Prostate gland (tissue), 2 donors: ENCODE measurements at regions not wholly inside any gene's neighbourhood (a gene's known extent, or its start where the extent isn't known, plus 50 kb on each side); places are given as distances from the start of the nearest gene placed in this dataset.

Experiments used
- DNase-seq: peaks from one replicate; pipeline ENCODE4 v3.0.0-alpha.2; 2019; ENCODE audit warnings: low spot score
- H3K27ac ChIP-seq, 2 donors: fragments of 200-600 bp; sonication (generic); 2 replicates each; pipeline ENCODE4 v1.5.1; 2017 to 2019
- H3K27me3 ChIP-seq: fragments of 200-600 bp; sonication (generic); replicated peaks from 2 replicates; pipeline ENCODE4 v1.5.1; 2019; ENCODE audit not compliant: insufficient read depth
- H3K36me3 ChIP-seq, 2 donors: fragments of 200-600 bp; sonication (generic); 1 replicate in 1 of 2; 2 replicates in 1 of 2; pipeline versions ENCODE4 v1.5.1 to v1.8.1; 2017 to 2019
- H3K4me1 ChIP-seq: fragments of 200-600 bp; sonication (generic); replicated peaks from 2 replicates; pipeline ENCODE4 v1.5.1; 2019
- H3K4me3 ChIP-seq, 2 donors: fragments of 200-600 bp; sonication (generic); 2 replicates each; pipeline ENCODE4 v1.5.1; 2017 to 2019
- H3K9me3 ChIP-seq: fragments of 200-600 bp; sonication (generic); 2 replicates; pipeline ENCODE4 v1.5.1; 2017
- CTCF ChIP-seq, 4 experiments: fragments of 200-600 bp in 2 of 4; fragments of 450-650 bp in 2 of 4; sonication (generic) in 2 of 4; IDR thresholded peaks; 1 replicate in 3 of 4; 2 replicates in 1 of 4; pipeline ENCODE4 v1.5.1; 2016 to 2019; ENCODE audit warnings: antibody characterized with exemption in 4 of 4, mild to moderate bottlenecking in 2 of 4, moderate library complexity in 2 of 4
- POLR2A ChIP-seq: fragments of 450-650 bp; IDR thresholded peaks from one replicate; pipeline ENCODE4 v1.6.1; 2016; ENCODE audit warnings: antibody characterized with exemption, mild to moderate bottlenecking
- POLR2AphosphoS5 ChIP-seq: sonication (generic); formaldehyde crosslinking; IDR thresholded peaks from one replicate; pipeline ENCODE4 v1.6.1; 2017; ENCODE audit warnings: antibody characterized with exemption
- WGBS: methylation state at CpG from one replicate; pipeline ENCODE4 v1.1.5; 2018; 5-methylcytosine and 5-hydroxymethylcytosine counted together
- intact Hi-C: fragments of 100-400 bp; cut with DNase I; formaldehyde crosslinking; loops from one replicate; pipeline ENCODE4 v1.14.2; 2022

GRCh38 chr6:88490195-88490907 is 324.2 kb upstream of the CNR1 start:
- Histone ChIP-seq H3K4me1 (no peaks in the 10 kb centered on the region), H3K27me3 (no peaks in the 10 kb centered on the region), H3K27ac (no peak overlapping the region), H3K4me3 (no peak overlapping the region), H3K36me3 (no peaks in the 10 kb centered on the region), H3K9me3 (no peaks in the 10 kb centered on the region)
- WGBS, result 50% methylated on average over 6 of the region's 6 CpGs
- intact Hi-C loops, result loop anchor here (10.0 kb wide), 1 partner anchor 556 kb away; no protein-coding TSS in a partner anchor
- TF ChIP-seq CTCF (IDR thresholded peaks at IDR 0.05), result no peak
- DNase-seq, result no peak

DNA sequence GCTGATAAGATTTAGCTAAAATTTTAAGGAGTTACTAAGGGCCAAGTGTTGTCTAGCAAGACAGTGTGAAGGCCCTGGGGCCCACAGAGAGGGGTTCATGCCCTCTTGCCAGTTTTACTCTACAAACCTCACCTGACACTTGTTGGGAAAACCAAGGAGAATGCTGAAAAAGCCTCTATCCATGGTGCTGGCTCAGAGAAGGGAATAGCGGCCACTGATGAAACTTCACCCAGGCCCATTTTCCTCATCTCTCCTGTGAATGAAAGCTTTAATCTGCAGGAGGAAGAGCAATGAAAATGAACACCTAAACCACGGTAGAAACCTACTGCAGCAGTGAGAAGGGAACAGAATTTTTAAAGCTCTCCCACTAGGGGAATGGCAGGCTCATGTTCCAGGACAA is 317.3 kb upstream of the CNR1 start:
- no peaks in the 10 kb centered on the region for H3K36me3 ChIP-seq
- H3K27me3 ChIP-seq, result no peaks in the 10 kb centered on the region
- no peak for TF ChIP-seq POLR2AphosphoS5
- TF ChIP-seq CTCF (IDR thresholded peaks at IDR 0.05), result no peak
- TF ChIP-seq POLR2A, result no peak
- no peak overlapping the region for H3K4me3 ChIP-seq
- no peaks in the 10 kb centered on the region for H3K4me1 ChIP-seq
- intact Hi-C loops, result no loop called here
- H3K9me3 ChIP-seq, result no peaks in the 10 kb centered on the region
- WGBS, result 67% methylated on average over 2 of the region's 2 CpGs
- no peak overlapping the region for H3K27ac ChIP-seq
- no peak for DNase-seq

DNA sequence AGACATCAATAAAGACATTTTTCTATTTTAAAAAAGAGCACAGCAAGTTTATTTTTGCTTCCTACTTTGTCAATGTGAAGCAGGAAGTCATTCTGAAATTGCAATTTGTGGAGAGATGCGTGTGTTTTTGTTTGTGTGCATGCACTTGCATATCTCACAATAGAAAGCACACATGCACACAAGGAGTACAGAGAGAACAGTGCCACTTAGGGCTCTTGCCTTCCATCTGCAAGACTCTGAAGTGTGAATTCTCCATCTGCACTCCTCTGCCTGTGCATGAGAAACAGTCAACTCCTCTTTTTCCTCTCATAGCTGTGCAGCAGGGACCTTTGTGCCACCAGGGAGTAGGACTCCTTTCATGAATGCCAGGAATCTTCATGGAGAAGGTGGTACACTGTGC is 316.3 kb upstream of the CNR1 start:
- no peaks in the 10 kb centered on the region for H3K9me3 ChIP-seq
- no peak for DNase-seq
- H3K27me3 ChIP-seq, result no peaks in the 10 kb centered on the region
- 67% methylated on average over 1 of the region's 1 CpG for WGBS
- intact Hi-C loops, result no loop called here
- H3K4me1 ChIP-seq, result no peaks in the 10 kb centered on the region
- H3K27ac ChIP-seq, result no peak overlapping the region
- no peaks in the 10 kb centered on the region for H3K36me3 ChIP-seq
- H3K4me3 ChIP-seq, result no peak overlapping the region
- TF ChIP-seq POLR2A, result no peak
- TF ChIP-seq POLR2AphosphoS5, result no peak

DNA sequence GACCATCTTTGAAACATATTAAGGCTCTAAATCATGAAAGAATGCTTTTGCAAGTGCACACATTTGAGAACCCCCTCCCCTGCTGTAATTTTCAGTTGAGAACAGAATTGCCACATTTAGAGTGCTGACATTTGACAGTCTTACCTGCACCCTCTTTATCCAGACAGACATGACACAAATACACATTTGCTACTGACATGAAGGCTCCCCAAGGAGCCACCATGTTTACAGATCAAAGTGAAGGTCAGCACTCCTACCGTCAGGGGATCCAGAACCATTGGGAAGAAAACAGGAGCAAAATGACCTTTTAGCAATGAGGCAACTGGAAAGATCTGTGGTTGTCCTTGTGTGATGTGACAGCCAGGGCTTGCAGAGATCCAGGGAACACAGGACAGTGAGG is 315.4 kb upstream of the CNR1 start:
- no peaks in the 10 kb centered on the region for H3K4me1 ChIP-seq
- H3K4me3 ChIP-seq, result no peak overlapping the region
- 71% methylated on average over 1 of the region's 1 CpG for WGBS
- TF ChIP-seq POLR2AphosphoS5, result no peak
- TF ChIP-seq POLR2A, result no peak
- intact Hi-C loops, result no loop called here
- no peaks in the 10 kb centered on the region for H3K27me3 ChIP-seq
- no peak for DNase-seq
- H3K27ac ChIP-seq, result no peak overlapping the region
- no peaks in the 10 kb centered on the region for H3K9me3 ChIP-seq
- no peaks in the 10 kb centered on the region for H3K36me3 ChIP-seq

DNA sequence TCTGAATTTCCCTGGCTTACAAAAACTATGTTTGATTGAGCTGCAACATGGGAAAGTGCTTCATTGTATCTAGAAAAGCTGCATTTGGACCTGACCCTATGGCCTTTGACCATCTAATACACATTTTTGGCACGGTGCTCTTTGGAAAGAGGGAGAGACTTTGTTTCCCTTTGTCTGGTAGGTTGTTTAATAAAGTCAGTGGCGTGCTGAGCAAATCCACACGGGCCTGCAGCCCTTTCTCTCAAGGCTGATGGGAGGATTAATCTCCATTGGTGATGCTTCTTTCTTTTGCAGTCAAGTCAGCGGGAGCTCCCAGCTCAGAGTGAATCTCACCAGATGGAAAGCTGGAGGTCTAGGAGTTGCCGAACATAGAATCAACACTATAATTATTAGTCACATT is 314.7 kb upstream of the CNR1 start:
- TF ChIP-seq POLR2AphosphoS5 (no peak), CTCF (IDR thresholded peaks at IDR 0.05) (no peak), POLR2A (no peak)
- WGBS, result 74% methylated on average over 5 of the region's 5 CpGs
- Histone ChIP-seq H3K27me3 (no peaks in the 10 kb centered on the region), H3K4me3 (no peak overlapping the region), H3K9me3 (no peaks in the 10 kb centered on the region), H3K36me3 (no peaks in the 10 kb centered on the region), H3K27ac (no peak overlapping the region), H3K4me1 (no peaks in the 10 kb centered on the region)
- DNase-seq, result no peak
- intact Hi-C loops, result no loop called here

GRCh38 chr6:88477413-88477812 is 311.3 kb upstream of the CNR1 start:
- no peak for DNase-seq
- intact Hi-C loops, result no loop called here
- no peaks in the 10 kb centered on the region for H3K36me3 ChIP-seq
- no peak overlapping the region for H3K27ac ChIP-seq
- H3K27me3 ChIP-seq, result no peaks in the 10 kb centered on the region
- H3K4me3 ChIP-seq, result no peak overlapping the region
- TF ChIP-seq CTCF (IDR thresholded peaks at IDR 0.05) (no peak), POLR2AphosphoS5 (no peak), POLR2A (no peak)
- H3K4me1 ChIP-seq, result no peaks in the 10 kb centered on the region
- WGBS, result 62% methylated on average over 3 of the region's 3 CpGs
- no peaks in the 10 kb centered on the region for H3K9me3 ChIP-seq
